DMS153 treated with DMSO at 0.1 percent for 48 hours (cell line): ENCODE measurements at regions not wholly inside any gene's neighbourhood (a gene's known extent, or its start where the extent isn't known, plus 50 kb on each side); places are given as distances from the start of the nearest gene placed in this dataset.
"Not testable (repeated sequence)": the region's sequence is repeated elsewhere in the genome, so short reads cannot be mapped to it uniquely, and the experiment has no call there.

Source experiments
- DNase-seq: peaks from one replicate; lab custom pipeline; 2025; ENCODE audit not compliant: unreplicated experiment; lab: John Stamatoyannopoulos, UW

DNA sequence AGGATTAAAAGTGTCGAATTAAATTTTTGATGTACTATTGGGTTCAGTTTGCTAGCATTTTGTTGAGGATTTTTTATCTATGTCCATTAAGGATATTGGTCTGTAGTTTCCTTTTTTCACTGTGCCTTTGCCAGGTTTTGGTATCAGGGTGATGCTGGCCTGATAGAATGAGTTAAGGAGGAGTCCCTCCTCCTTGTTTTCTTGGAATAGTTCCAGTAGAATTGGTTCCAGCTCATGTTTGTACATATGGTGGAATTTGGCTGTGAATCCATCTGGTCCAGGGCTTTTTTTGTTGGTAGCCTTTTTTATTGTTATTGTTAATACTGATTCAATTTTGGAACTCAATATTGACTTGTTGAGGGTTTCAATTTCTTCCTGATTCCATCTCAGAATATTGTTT lies 141.8 kb downstream of the SIM1 start:
- no peak for DNase-seq

DNA sequence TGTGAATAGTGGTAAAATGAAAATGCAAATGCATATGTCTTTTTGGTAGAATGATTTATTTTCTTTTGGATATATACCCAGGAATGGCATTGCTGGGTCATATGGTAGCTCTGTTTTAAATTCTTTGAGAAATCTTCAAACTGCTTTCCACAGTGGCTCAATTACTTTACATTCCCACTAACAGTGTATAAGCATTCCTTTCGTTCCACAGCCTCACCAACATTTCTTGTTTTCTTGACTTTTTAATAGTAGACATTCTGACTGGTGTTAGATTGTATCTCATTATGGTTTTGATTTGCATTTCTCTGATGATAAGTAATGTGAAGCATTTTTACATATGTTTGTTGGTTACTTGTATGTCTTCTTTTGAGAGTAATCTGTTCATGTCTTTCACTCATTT lies 144.0 kb downstream of the SIM1 start:
- no peak for DNase-seq

DNA sequence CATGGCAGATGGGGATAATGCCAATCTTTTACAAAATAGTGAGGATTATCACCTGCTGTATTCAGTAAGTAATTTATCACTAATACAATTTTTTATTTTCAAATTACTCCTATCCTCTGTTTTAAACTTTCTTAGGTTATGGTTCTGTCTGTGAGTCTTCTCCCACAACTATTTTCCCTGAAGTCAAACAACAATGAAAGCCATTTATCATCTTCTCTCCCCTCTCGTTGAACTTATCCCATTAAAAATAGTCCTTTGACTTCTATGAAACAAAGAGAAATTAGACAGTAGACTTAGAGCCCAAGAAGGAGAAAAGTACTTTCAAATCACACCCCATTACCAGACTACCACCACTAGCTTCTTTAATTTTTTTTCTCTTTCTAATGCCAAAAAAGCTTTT lies 147.7 kb downstream of the SIM1 start:
- DNase-seq = no peak

DNA sequence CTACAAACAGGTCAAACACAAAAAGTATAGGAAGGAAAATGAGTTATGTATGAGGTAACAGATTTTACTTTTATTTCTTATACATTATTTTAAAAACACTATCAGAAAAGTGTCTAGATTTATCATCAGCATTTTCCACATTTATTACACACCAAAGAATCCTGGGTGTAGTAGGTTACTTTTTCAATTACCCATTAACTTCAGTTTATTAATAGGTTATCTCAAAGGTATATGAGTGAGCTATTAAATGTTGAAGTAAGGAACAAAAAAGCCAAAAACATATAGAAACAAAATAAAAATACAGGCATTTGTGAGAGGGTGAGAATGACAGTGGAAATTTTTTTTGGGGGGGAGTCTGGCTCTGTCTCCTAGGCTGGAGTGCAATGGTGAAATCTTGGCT lies 150.5 kb downstream of the SIM1 start:
- no peak for DNase-seq

DNA sequence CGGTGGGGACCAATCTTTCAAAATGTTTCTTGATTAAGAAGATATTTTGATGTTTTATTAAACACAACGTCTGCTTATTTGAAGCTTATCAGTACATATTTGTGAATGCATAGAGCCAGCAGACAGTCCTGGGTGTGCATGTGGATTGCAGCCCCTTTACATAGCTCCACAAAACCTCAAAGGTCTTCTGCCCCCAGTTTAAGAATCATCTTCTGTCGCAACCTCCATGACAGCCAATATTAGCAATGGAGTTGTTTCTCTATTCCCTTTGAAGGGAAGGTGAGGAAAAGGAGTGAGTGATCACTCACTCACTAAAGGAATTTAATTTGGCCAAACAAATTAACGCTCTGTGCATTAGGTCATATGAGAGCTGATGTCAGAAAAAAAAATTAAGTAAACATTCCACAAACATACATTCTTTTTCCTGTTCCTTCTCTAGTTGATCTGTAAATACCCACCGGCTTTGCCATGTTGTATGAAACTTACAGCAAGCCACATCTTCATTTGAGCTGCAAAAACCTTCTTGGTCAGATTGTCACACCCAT lies 152.9 kb downstream of the SIM1 start:
- DNase-seq = no peak

DNA sequence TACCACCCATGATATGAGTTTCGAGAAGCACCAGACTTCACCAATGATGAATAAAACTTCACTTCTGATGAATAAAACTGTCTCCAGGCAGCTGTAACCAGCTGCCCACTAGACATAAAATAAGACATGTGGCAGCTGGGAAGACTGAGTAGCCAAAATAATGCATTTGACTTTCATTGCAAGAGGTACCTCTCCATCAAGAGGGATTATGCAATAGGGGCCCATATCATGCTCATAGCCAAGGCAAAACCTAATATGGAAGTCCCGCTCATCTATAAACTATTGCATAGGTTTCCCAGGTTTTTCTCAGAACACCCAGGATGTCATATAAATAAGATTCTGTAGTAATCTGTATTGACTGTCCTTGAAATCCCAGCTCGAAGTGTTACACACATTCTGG lies 155.5 kb downstream of the SIM1 start:
- DNase-seq = no peak

DNA sequence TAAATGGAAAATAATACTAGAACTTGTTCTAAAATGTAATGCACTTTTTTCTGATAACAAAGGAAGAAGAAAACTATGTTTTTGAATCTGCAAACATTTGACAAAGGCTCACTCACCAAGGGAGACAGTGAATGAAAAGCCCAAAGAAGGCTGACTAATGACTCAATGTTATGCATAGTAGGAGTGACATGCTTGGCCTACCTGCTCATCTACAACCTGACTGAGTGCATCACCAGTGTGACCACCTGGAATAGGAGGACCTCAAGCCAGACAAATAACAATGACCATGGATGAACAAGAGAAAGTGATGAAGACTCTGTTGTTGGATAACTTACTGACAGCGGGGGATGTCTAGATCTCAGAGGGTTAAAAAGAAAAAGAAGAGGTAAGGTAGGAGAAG lies 157.2 kb downstream of the SIM1 start:
- no peak for DNase-seq

DNA sequence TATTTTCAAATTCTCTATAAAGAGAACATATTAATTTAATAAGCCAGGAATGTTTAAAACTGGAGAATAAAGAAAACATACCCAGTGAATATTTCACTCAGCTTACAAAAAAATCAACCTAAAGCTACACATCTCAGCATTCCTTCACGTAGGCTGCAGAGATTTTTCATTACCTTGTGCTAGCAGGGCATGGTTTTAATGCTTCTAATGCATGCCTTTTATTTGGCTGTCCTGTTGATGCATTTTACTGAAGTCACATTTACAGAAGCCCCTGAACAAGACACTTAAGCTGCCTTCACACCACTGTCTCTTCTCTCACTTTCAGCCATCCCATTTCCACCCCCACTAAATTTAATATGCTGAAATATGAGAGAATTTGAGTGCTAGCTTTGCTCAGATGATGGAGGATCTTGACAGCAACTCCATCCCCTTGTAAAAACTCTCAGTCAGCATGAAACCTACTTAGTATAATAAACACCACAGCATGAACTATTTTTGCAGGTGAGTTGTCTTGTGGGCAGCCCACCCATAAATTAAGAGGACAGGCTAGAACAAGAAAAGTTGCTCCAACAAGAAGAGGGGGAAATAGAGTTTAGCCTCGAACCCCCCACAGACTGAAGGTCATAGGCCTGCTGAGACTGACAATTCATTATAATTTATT lies 159.4 kb downstream of the SIM1 start:
- DNase-seq = no peak

DNA sequence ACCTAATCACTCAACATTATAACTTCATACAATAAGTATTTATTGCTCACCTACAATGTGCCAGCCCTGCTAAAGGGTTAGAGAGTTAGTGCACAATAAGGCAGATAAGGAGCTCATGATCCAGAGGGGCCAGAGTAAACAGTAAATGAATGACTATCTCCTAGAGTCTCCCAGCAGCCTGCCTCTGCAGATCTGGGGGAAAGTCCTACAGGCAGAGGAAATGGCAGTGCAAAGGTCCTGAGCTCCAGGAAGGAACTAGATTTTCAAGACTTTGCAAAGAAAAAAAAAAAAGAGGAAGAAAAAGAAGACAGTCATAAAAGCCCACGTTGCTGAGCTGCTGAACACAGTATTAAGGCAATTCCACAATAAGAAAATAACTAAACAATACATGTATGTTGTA lies 160.1 kb downstream of the SIM1 start:
- DNase-seq = no peak

DNA sequence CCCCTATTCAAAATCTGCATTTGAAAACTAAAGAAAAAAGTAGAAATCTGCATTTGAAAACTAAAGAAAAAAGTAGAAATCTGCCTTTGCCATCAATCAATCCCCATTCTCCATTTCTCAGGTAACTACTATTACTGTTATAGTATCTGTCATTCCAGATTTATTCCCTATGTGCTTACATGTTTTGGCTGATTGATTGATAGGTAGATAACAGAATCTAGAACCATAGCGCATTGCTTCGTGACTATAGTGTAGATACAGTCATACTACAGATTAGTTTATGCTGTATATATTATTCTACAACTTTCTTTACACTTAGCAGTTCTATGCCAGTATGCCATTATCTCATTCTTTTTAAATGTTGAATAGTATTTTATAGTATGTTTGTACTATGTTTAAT lies 163.0 kb downstream of the SIM1 start:
- DNase-seq = no peak

DNA sequence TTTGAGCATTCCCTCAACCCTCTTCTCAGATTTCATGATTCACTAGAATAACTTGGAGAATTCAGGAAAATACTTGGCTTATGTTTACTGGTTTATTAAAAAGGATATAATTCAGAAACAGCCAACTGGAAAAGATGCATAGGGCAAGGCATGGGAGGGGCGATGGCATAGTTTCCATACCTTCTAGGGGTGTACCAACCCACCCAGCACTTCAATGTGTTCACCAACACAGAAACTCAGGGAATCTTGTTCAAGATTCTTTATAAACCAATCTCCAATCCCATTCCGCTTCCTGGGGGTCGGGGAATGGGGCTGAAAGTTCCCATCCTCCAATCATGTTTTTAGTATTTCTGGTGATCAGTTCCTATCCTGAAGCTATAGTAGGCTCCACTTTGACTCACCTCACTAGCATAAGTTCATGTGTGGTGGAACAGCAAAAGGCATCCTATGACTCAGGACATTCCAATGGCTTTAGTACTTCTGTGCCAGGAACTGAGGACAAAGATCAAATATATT lies 164.4 kb downstream of the SIM1 start:
- no peak for DNase-seq

DNA sequence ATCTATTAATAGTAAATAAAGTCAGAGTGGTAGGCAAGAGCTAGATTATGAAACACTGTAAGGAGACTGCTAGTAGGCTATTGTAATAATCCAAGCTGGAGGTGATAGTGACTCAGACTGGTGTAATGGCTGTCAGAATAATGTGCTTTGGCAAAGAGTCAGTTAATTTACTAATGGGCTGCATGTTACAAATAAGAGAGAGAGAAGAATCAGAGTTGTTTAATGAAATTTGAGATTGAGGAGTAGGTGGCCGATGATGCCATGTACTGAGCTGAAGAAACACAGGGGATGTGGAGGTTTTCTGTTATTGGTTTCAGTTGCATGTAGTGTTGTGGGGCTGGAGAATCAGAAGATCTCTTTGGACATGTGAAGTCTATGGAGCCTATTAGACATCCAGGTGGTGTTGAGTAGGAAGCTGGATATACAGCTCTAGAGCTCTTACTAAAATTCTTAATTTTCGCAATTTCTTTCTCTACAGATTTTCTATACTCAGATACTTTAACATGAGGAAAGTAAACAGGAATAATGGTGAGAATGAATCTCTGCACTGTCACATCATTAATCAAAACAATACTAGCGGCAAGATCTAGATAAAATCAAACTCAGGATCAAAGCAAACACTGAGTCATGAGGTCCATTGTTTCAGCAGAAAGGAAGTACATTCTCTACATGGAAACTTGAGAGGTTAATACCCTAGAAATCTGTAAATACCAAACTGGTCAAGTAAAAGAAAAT lies 167.7 kb downstream of the SIM1 start:
- peak; percentile 43 for DNase-seq

DNA sequence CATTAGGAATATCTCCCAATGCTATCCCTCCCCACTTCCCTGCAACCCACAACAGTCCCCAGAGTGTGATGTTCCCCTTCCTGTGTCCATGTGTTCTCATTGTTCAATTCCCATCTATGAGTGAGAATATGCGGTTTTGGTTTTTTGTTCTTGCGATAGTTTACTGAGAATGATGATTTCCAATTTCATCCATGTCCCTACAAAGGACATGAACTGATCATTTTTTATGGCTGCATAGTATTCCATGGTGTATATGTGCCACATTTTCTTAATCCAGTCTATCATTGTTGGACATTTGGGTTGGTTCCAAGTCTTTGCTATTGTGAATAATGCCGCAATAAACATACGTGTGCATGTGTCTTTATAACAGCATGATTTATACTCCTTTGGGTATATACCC lies 169.5 kb downstream of the SIM1 start:
- not testable (repeated sequence) for DNase-seq

DNA sequence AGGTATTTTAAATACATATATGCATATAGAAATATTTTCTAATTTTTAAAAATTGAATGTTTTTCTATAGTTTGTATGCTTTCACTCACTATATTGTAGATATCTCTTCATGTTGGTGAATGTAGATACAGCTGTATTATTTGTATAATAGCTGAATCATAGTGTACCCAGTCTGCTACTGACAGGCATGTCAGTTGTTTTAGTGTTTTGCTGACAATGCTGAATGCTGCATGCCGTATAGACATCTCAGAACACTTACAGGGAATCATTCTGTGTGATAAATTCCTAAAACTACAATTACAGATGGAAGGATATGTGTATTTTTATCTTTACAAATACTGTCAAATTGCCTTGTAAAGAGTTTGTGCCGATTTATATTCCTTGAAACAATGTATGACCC lies 175.4 kb downstream of the SIM1 start:
- no peak for DNase-seq

DNA sequence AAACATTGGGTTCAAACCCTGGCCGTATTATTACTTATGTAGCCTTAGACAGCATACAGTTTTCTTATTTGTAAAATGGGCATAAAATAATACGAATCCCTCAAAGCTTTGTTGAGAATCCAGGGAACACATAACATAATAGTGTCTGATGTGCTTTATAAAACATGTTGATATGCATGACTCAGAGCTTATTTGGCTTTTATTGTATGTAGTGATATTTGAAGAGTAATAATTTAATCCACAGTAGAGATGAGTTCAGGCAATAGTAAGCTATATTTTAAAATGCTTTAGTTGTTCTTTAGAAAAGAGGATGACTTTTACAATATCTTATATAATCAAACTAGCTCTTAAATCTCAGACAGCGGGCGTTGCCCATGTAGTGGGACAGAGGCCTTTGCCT lies 176.4 kb downstream of the SIM1 start:
- DNase-seq = no peak

DNA sequence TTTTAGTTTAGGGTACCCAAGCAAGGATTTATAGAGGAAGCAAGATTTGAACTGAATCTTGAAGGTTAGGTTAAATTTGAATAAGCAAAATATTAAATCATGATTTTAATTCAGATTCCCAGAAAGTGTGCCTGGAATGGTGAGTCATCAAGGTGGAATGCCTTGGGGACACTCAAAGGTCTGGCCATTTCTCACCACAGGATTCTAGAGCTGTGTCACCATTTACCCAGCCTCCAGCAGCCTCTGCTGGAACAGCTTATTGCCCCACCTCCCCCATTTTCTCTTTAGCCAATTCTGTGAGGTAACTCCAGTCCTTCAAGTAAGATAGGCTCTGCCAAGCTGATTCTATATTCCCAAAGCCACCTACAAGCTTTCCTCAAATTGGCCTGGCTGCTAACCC lies 181.4 kb downstream of the SIM1 start:
- no peak for DNase-seq

DNA sequence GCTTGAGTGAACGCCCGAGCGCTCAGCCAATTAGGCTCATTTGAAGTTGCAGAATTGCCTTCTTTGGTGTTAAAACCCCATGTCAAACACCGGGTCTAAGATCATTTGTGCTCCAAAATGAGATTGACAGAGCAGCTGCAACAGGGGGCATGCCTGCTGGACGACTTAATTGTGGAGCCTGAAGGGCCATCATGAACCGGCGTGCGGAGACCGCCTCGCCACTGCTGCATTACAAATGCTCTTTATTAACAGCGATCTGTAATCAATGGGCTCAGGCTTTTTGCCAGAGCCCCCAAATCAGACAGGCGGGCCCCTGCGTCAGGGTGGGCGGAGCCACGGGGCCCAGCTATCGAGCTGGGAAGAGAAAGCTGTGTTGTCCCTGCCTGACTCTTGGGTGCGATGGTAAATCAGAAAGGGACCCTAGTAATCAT lies 183.2 kb downstream of the SIM1 start:
- DNase-seq = no peak

DNA sequence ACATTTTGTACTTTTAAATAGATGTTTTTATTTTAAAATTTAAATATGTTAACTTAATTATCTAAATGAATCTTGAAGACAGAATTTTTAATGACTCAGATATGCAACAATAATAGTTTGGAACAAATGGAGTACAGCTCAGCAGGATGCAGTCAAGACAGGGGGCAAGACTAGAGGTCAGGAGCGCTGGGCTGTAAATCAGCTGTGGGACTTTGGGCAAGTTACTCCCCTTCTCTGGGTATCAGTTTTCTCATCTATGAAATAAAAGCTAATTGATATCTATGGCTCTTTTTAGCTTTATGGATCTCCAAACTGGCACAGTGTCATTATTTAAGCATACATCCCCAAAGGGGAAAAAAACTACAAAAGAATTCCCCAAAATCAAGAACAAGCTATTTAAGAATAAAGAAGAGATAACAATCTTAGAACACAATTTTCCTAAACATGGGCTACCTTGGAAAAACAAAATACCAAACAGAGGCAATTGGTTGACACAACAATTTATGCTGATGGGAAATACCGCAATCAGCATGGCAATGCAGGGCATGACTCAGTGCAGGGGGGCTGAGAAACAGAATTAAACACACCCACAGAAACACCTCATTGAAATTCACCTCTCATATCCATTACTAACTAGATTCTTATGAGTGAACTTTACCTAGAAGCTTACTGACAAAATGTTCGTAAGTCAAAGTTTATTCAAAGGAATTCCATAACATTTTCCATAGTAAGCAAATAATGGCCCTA lies 188.2 kb downstream of the SIM1 start:
- no peak for DNase-seq

DNA sequence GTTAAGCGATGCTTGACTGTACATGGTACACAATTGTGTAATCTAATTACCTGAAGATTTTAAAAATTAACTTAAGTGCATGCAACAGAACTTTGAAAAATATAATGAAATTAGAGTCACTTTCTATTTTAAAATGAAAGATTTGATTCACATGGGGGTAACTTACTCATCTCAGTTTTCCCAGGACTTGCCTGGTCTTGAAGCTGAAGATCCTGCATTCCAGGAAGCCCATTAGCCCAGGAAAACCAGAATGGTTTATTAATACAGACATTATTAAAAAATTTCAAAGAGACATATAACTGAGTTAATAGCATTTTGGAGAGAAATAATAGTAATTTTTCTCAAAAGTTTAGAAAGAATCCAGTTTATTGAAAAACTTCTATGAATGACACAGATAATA lies 190.6 kb downstream of the SIM1 start:
- DNase-seq = no peak

DNA sequence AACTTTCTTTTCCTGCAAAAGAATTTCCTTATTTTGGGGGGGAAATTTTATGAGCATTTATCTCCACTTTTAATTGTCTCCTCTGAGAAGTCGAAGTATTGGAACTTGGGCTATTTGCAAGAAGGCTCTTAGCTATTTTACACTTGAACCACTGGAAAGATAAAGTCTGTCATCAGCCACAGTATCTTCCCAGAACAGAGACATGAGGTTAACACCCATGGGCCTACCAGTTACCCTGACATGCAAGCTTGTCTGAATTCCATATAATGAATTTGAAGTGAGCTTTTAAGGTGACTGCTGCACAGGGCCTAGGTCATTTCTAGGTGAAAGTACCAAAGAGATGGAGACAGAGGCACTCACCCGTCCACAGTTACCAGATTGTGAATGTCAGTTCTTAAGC lies 193.1 kb downstream of the SIM1 start:
- DNase-seq = no peak

DNA sequence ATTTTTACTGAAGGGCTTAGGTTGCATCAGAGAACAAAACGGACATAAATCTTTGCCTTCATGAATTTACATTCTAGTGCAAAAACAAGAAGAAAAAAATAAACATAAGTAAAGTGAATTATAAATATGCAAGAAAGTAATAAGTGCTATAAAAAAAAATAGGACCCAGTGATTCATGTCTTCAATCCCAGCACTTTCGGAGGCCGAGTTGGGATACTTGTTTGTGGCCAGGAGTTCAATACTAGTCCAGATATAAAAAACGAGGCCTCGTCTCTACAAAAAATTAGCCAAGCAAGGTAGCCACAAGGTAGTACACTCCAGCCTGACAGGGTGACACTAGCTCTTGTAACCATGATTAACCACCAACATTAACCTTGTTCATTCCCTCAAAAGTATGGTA lies 193.5 kb downstream of the SIM1 start:
- no peak for DNase-seq

DNA sequence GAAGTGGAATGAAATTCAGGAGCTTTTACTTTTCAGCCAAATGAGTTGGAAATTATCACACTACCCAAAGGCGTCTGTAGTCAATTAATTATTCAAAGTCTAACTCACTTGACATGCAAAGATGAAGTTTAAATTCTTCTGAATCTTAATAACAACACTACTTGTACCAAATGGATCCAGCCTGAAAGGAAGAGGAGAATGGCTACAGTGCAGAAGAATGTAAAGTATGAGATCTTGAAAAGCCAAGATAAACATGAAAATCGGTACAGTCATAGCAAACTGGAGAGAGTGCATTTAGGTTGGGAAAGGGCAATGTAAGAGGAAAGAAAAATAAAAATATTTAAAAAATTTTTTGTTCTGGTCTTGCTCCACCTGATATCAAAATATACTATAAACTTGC lies 195.5 kb downstream of the SIM1 start:
- DNase-seq = no peak
